Neural cell (in vitro differentiated cells): ENCODE measurements at regions not wholly inside any gene's neighbourhood (a gene's known extent, or its start where the extent isn't known, plus 50 kb on each side); places are given as distances from the start of the nearest gene placed in this dataset.

Experiments used
- EP300 ChIP-seq: fragments of 450-650 bp; conservative IDR thresholded peaks from 2 replicates; pipeline ENCODE4 v1.6.1; 2014; ENCODE audit warnings: antibody characterized with exemption, mild to moderate bottlenecking, moderate library complexity; ENCODE audit not compliant: poor library complexity, severe bottlenecking
- EZH2 ChIP-seq: fragments of 200-600, 300-800 bp; shearing (Covaris generic), sonication (generic); IDR thresholded peaks from 2 replicates; pipeline ENCODE4 v1.6.1; 2014; ENCODE audit warnings: antibody characterized with exemption, low read length, borderline replicate concordance, mild to moderate bottlenecking; ENCODE audit not compliant: insufficient read depth, poor library complexity, severe bottlenecking
- RAD21 ChIP-seq: fragments of 450-650 bp; conservative IDR thresholded peaks from 2 replicates; pipeline ENCODE4 v1.6.1; 2014; ENCODE audit warnings: antibody characterized with exemption, mild to moderate bottlenecking, moderate library complexity
- TF ChIP-seq, protein P1 (sequence below): fragments of 450-650 bp; IDR thresholded peaks from 2 replicates; pipeline ENCODE4 v1.5.1; 2014; ENCODE audit warnings: antibody characterized with exemption, mild to moderate bottlenecking, moderate library complexity; ENCODE audit not compliant: poor library complexity, severe bottlenecking
- TF ChIP-seq, protein P2 (sequence below): IDR thresholded peaks from 2 replicates; pipeline ENCODE4 v1.6.1; 2012; ENCODE audit warnings: borderline replicate concordance

DNA sequence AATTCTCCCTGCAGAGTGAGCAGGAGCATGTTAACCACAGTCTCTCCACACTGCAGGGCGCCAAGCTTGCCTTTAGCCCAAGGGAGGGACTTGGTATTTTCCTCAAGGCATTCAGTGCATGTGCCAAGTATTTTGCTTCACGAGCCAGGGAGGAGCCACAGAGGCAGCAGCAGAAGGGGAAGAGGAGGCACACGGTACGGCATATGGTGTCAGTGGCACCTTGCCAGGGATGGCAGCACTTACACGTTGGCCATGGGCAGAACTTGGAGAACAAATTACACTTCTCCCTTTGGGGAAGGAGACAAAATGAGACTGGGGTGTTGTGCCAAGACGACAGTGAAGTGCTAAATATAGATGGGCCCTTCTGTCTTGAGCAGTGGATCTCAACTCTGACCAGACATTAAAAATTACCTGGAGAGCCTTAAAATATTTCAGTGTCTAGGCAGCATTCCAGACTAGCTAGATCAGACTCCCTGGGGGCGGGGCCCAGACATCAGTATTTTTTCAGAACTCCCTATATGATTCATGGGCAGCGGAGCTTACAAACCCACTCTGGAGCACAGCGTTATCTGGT lies 155.8 kb downstream of the DRD1 start:
- TF ChIP-seq EZH2 (no peak), RAD21 (no peak), EP300 (no peak)
- TF ChIP-seq, protein P1, sequence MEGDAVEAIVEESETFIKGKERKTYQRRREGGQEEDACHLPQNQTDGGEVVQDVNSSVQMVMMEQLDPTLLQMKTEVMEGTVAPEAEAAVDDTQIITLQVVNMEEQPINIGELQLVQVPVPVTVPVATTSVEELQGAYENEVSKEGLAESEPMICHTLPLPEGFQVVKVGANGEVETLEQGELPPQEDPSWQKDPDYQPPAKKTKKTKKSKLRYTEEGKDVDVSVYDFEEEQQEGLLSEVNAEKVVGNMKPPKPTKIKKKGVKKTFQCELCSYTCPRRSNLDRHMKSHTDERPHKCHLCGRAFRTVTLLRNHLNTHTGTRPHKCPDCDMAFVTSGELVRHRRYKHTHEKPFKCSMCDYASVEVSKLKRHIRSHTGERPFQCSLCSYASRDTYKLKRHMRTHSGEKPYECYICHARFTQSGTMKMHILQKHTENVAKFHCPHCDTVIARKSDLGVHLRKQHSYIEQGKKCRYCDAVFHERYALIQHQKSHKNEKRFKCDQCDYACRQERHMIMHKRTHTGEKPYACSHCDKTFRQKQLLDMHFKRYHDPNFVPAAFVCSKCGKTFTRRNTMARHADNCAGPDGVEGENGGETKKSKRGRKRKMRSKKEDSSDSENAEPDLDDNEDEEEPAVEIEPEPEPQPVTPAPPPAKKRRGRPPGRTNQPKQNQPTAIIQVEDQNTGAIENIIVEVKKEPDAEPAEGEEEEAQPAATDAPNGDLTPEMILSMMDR: no peak
- TF ChIP-seq, protein P2, sequence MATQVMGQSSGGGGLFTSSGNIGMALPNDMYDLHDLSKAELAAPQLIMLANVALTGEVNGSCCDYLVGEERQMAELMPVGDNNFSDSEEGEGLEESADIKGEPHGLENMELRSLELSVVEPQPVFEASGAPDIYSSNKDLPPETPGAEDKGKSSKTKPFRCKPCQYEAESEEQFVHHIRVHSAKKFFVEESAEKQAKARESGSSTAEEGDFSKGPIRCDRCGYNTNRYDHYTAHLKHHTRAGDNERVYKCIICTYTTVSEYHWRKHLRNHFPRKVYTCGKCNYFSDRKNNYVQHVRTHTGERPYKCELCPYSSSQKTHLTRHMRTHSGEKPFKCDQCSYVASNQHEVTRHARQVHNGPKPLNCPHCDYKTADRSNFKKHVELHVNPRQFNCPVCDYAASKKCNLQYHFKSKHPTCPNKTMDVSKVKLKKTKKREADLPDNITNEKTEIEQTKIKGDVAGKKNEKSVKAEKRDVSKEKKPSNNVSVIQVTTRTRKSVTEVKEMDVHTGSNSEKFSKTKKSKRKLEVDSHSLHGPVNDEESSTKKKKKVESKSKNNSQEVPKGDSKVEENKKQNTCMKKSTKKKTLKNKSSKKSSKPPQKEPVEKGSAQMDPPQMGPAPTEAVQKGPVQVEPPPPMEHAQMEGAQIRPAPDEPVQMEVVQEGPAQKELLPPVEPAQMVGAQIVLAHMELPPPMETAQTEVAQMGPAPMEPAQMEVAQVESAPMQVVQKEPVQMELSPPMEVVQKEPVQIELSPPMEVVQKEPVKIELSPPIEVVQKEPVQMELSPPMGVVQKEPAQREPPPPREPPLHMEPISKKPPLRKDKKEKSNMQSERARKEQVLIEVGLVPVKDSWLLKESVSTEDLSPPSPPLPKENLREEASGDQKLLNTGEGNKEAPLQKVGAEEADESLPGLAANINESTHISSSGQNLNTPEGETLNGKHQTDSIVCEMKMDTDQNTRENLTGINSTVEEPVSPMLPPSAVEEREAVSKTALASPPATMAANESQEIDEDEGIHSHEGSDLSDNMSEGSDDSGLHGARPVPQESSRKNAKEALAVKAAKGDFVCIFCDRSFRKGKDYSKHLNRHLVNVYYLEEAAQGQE: no peak
